CD14-positive monocyte (primary cell): ENCODE measurements at regions not wholly inside any gene's neighbourhood (a gene's known extent, or its start where the extent isn't known, plus 50 kb on each side); places are given as distances from the start of the nearest gene placed in this dataset.

Source experiments
- DNase-seq, 3 donors: peaks; one replicate each; pipeline ENCODE4 v3.0.0-alpha.2; 2011 to 2022
- H2AFZ ChIP-seq: 2 replicates; pipeline ENCODE4 v1.6.0; 2012; ENCODE audit warnings: mild to moderate bottlenecking, low read depth, low read length, inconsistent platforms; ENCODE audit not compliant: insufficient read depth, poor library complexity, severe bottlenecking
- H3K27ac ChIP-seq, 2 donors: 1 replicate in 1 of 2; 2 replicates in 1 of 2; pipeline ENCODE4 v1.5.1; 2012 to 2013; ENCODE audit warnings: low read length in 2 of 2, control low read depth in 1 of 2, inconsistent platforms in 1 of 2, low read depth in 1 of 2, mild to moderate bottlenecking in 1 of 2
- H3K27me3 ChIP-seq, 2 donors: one replicate each; pipeline versions ENCODE4 v1.6.0 to v1.6.1; 2011 to 2013; ENCODE audit warnings: low read length in 2 of 2; ENCODE audit not compliant: control insufficient read depth in 2 of 2, insufficient read depth in 2 of 2
- H3K36me3 ChIP-seq, 2 donors: replicated peaks in 1 of 2; 1 replicate in 1 of 2; 2 replicates in 1 of 2; pipeline versions ENCODE4 v1.5.1 to v1.6.1; 2012 to 2013; ENCODE audit warnings: low read length in 2 of 2, control low read depth in 1 of 2, inconsistent platforms in 1 of 2, mild to moderate bottlenecking in 1 of 2; ENCODE audit not compliant: insufficient read depth in 2 of 2, control insufficient read depth in 1 of 2
- H3K4me1 ChIP-seq, 2 donors: 1 replicate in 1 of 2; 2 replicates in 1 of 2; pipeline versions ENCODE4 v1.5.1 to v1.6.1; 2012 to 2013; ENCODE audit warnings: low read length in 2 of 2, control low read depth in 1 of 2, inconsistent platforms in 1 of 2, mild to moderate bottlenecking in 1 of 2, moderate library complexity in 1 of 2; ENCODE audit not compliant: insufficient read depth in 2 of 2, control insufficient read depth in 1 of 2
- H3K4me2 ChIP-seq: replicated peaks from 2 replicates; pipeline ENCODE3; 2012; ENCODE audit warnings: low read length, moderate library complexity, mild to moderate bottlenecking; ENCODE audit not compliant: poor library complexity, severe bottlenecking; ENCODE audit errors: extremely low read depth
- H3K4me3 ChIP-seq, 3 experiments: fragments of 200-600 bp in 1 of 3; sonication (generic) in 1 of 3; replicated peaks in 1 of 3; 1 replicate in 2 of 3; 2 replicates in 1 of 3; pipeline ENCODE4 v1.5.1; 2011 to 2013; ENCODE audit warnings: low read length in 3 of 3, mild to moderate bottlenecking in 3 of 3, control low read depth in 2 of 3, low read depth in 2 of 3, inconsistent platforms in 1 of 3, moderate library complexity in 1 of 3
- H3K79me2 ChIP-seq: 2 replicates; pipeline ENCODE4 v1.6.0; 2012; ENCODE audit warnings: mild to moderate bottlenecking, control low read depth, inconsistent platforms, low read length, moderate library complexity; ENCODE audit not compliant: insufficient read depth
- H3K9ac ChIP-seq: 2 replicates; pipeline ENCODE4 v1.6.0; 2017; ENCODE audit warnings: low read length, mild to moderate bottlenecking; ENCODE audit not compliant: insufficient read depth, poor library complexity, severe bottlenecking
- H3K9me3 ChIP-seq, 2 donors: replicated peaks in 1 of 2; 1 replicate in 1 of 2; 2 replicates in 1 of 2; pipeline versions ENCODE4 v1.5.1 to v1.6.1; 2012 to 2013; ENCODE audit warnings: low read length in 2 of 2, control low read depth in 1 of 2; ENCODE audit not compliant: control insufficient read depth in 1 of 2, insufficient read depth in 1 of 2
- H4K20me1 ChIP-seq: 2 replicates; pipeline ENCODE4 v1.6.0; 2012; ENCODE audit warnings: mild to moderate bottlenecking, low read length, control low read depth, moderate library complexity; ENCODE audit not compliant: insufficient read depth
- H3K27ac Mint-ChIP-seq, 7 donors: one replicate each; pipeline ENCODE4 v1.8.0; 2020; ENCODE audit warnings: mild to moderate bottlenecking in 7 of 7, mixed read lengths in 7 of 7, moderate library complexity in 6 of 7, inconsistent platforms in 2 of 7
- H3K27me3 Mint-ChIP-seq, 3 donors: one replicate each; pipeline ENCODE4 v1.8.0; 2021 to 2022; ENCODE audit warnings: low read depth in 3 of 3, mild to moderate bottlenecking in 3 of 3, mixed read lengths in 3 of 3, moderate library complexity in 3 of 3, inconsistent platforms in 1 of 3
- H3K36me3 Mint-ChIP-seq, 2 donors: one replicate each; pipeline ENCODE4 v1.8.0; 2020; ENCODE audit warnings: mixed read lengths in 2 of 2, inconsistent platforms in 1 of 2, mild to moderate bottlenecking in 1 of 2
- H3K4me1 Mint-ChIP-seq: one replicate; pipeline ENCODE4 v1.8.0; 2020; ENCODE audit warnings: mild to moderate bottlenecking, mixed read lengths
- H3K4me3 Mint-ChIP-seq, 2 donors: one replicate each; pipeline ENCODE4 v1.8.0; 2020; ENCODE audit warnings: mild to moderate bottlenecking in 2 of 2, mixed read lengths in 2 of 2, moderate library complexity in 1 of 2
- H3K9me3 Mint-ChIP-seq, 7 donors: one replicate each; pipeline ENCODE4 v1.8.0; 2020 to 2022; ENCODE audit warnings: mixed read lengths in 7 of 7, mild to moderate bottlenecking in 6 of 7, moderate library complexity in 6 of 7, inconsistent platforms in 2 of 7
- CTCF ChIP-seq: fragments of 200-600 bp; IDR thresholded peaks from one replicate; pipeline ENCODE4 v1.8.0; 2022; ENCODE audit warnings: antibody characterized with exemption, mild to moderate bottlenecking
- WGBS: methylation state at CpG from one replicate; pipeline ENCODE4 v1.1.5; 2013; ENCODE audit warnings: missing lambda C conversion rate; ENCODE audit not compliant: insufficient coverage; 5-methylcytosine and 5-hydroxymethylcytosine counted together
- intact Hi-C, 2 donors: fragments of 100-400 bp; cut with micrococcal nuclease; formaldehyde crosslinking; loops; one replicate each; pipeline versions ENCODE4 v1.15.0 to v1.15.1; 2023

- no peak overlapping the region for H3K27ac ChIP-seq
- peaks cover 0 to 3% of the 10 kb centered on the region in 2 donors for H3K9me3 ChIP-seq
- Mint-ChIP-seq H3K9me3 (peaks cover 0 to 4% (median 3%) of the 10 kb centered on the region in 7 donors), H3K4me3 (no peak overlapping the region), H3K4me1 (no peaks in the 10 kb centered on the region), H3K27ac (no peak overlapping the region), H3K36me3 (no peaks in the 10 kb centered on the region), H3K27me3 (no peaks in the 10 kb centered on the region)
- H2AFZ ChIP-seq = no peak overlapping the region
- no peak overlapping the region for H3K4me3 ChIP-seq
- H3K36me3 ChIP-seq = no peaks in the 10 kb centered on the region
- no peaks in the 10 kb centered on the region for H4K20me1 ChIP-seq
- H3K9ac ChIP-seq = no peak overlapping the region
- TF ChIP-seq CTCF = no peak
- no peak for DNase-seq
- intact Hi-C loops = no loop called here
- WGBS = 100% methylated on average over 2 of the region's 3 CpGs
- no peaks in the 10 kb centered on the region for H3K79me2 ChIP-seq
- no peaks in the 10 kb centered on the region for H3K4me1 ChIP-seq
- no peak overlapping the region for H3K4me2 ChIP-seq
- no peaks in the 10 kb centered on the region for H3K27me3 ChIP-seq
These were observed 366.9 kb downstream of the KIF4B start for GRCh38 chr5:155380480-155380879.

- Histone ChIP-seq H3K9ac (no peak overlapping the region), H3K4me1 (no peaks in the 10 kb centered on the region), H3K4me2 (no peak overlapping the region), H3K4me3 (no peak overlapping the region), H3K27me3 (no peaks in the 10 kb centered on the region), H3K79me2 (no peaks in the 10 kb centered on the region), H3K27ac (no peak overlapping the region), H2AFZ (no peak overlapping the region), H3K9me3 (peaks cover 0 to 3% of the 10 kb centered on the region in 2 donors), H3K36me3 (no peaks in the 10 kb centered on the region), H4K20me1 (no peaks in the 10 kb centered on the region)
- Mint-ChIP-seq H3K4me1 (no peaks in the 10 kb centered on the region), H3K9me3 (peaks cover 0 to 5% (median 0%) of the 10 kb centered on the region in 7 donors), H3K27ac (no peak overlapping the region), H3K4me3 (no peak overlapping the region), H3K27me3 (no peaks in the 10 kb centered on the region), H3K36me3 (no peaks in the 10 kb centered on the region)
- no peak for TF ChIP-seq CTCF
- DNase-seq = no peak
- intact Hi-C loops = no loop called here
These were observed 368.1 kb downstream of the KIF4B start for GRCh38 chr5:155381654-155382053.
